Fibroblast of pulmonary artery (primary cell): ENCODE measurements at regions not wholly inside any gene's neighbourhood (a gene's known extent, or its start where the extent isn't known, plus 50 kb on each side); places are given as distances from the start of the nearest gene placed in this dataset.

Source experiments
- DNase-seq: peaks from one replicate; pipeline ENCODE4 v3.0.0-alpha.2; 2010; ENCODE audit warnings: low read depth
- H3K4me3 ChIP-seq: replicated peaks from 2 replicates; pipeline ENCODE4 v1.5.1; 2011; ENCODE audit warnings: low read depth, mild to moderate bottlenecking, control low read depth, low read length, moderate library complexity
- CTCF ChIP-seq: IDR thresholded peaks from 2 replicates; pipeline ENCODE4 v1.5.1; 2011; ENCODE audit warnings: mild to moderate bottlenecking, control low read depth, low read length, inconsistent platforms; ENCODE audit errors: missing control alignments

GRCh38 chr5:166936351-166936750 lies 1355.1 kb upstream of the WWC1 start:
- no peak for DNase-seq
- TF ChIP-seq CTCF: no peak
- no peak overlapping the region for H3K4me3 ChIP-seq

- no peak for TF ChIP-seq CTCF
- H3K4me3 ChIP-seq: no peak overlapping the region
- DNase-seq: no peak
Measured at GRCh38 chr5:166938071-166938470, 1353.4 kb upstream of the WWC1 start.

GRCh38 chr5:166942948-166943347 lies 1348.5 kb upstream of the WWC1 start:
- TF ChIP-seq CTCF: no peak
- no peak for DNase-seq
- H3K4me3 ChIP-seq: no peak overlapping the region

- no peak for TF ChIP-seq CTCF
- DNase-seq: no peak
- H3K4me3 ChIP-seq: no peak overlapping the region
Measured at GRCh38 chr5:166947045-166947444, 1344.4 kb upstream of the WWC1 start.

- H3K4me3 ChIP-seq: no peak overlapping the region
- DNase-seq: no peak
- no peak for TF ChIP-seq CTCF
Measured at GRCh38 chr5:166948679-166949078, 1342.8 kb upstream of the WWC1 start.

- no peak for TF ChIP-seq CTCF
- H3K4me3 ChIP-seq: no peak overlapping the region
Measured at GRCh38 chr5:166952048-166952447, 1339.4 kb upstream of the WWC1 start.

GRCh38 chr5:166957782-166958181 lies 1333.7 kb upstream of the WWC1 start:
- DNase-seq: no peak
- TF ChIP-seq CTCF: no peak
- H3K4me3 ChIP-seq: no peak overlapping the region

More at GRCh38 chr5:166952048-166952447, 1339.4 kb upstream of the WWC1 start:
- DNase-seq: no peak
